ENCODE measurements at regions not wholly inside any gene's neighbourhood (a gene's known extent, or its start where the extent isn't known, plus 50 kb on each side); places are given as distances from the start of the nearest gene placed in this dataset.

DNA sequence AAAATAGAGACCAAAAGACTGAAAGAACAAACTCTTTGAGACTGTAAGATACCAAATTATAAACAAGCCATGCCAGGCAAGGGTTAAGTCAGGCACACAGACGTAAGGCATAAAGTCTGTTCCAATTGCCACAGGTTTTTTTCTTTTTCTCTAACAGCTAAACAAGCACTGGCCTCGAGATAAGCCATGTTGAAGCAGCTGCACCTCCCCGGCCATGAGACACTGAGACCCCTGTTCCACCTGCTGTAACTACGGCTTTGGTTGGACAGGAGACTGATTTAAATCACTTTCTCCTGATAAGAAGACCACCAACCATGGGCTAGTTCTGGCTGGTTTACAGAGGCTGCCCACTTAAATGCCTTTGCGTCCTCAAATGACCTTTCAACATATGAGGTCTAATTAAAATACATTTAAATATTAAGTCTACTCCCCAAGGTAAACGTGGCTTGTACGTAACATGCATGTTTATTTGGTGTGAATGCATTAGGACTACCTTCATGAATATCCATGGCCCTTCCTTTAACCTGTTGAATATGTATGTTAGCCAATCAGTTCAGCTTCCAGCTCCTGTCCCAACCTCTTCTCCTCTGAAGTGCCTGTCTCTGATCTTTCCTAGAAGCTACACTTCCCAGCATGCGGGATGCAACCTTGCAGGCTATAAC is 117.2 kb downstream of the CMPK2 start:
- Histone ChIP-seq H2BK15ac (replicated peaks; ENCODE audit: low read depth) (no peak overlapping the region), H3K27ac (ENCODE audit: low read depth, low read length) (no peak overlapping the region), H4K5ac (ENCODE audit: low read length) (no peak overlapping the region), H3K4me3 (ENCODE audit: low read length) (no peak overlapping the region), H2AK5ac (ENCODE audit: low read length) (no peak overlapping the region), H2BK5ac (ENCODE audit: low read length) (no peak overlapping the region), H3K9ac (ENCODE audit: low read length) (no peak overlapping the region), H3K18ac (ENCODE audit: low read length) (no peak overlapping the region), H3K79me2 (ENCODE audit: control insufficient read depth, insufficient read depth, low read length) (no peaks in the 10 kb centered on the region), H4K8ac (ENCODE audit: low read depth, low read length) (no peak overlapping the region), H3K4ac (ENCODE audit: low read depth, low read length) (no peak overlapping the region), H3K27me3 (ENCODE audit: insufficient read depth, low read length, poor library complexity) (no peaks in the 10 kb centered on the region), H3K4me1 (ENCODE audit: control insufficient read depth, low read depth, low read length) (no peaks in the 10 kb centered on the region), H2BK120ac (ENCODE audit: low read depth, low read length) (no peak overlapping the region), H3K23ac (ENCODE audit: low read length) (no peak overlapping the region), H3K4me2 (ENCODE audit: low read length) (no peak overlapping the region), H3K79me1 (ENCODE audit: low read length) (no peaks in the 10 kb centered on the region), H3K56ac (ENCODE audit: low read length) (no peak overlapping the region), H3K36me3 (ENCODE audit: control insufficient read depth, insufficient read depth, low read length) (no peaks in the 10 kb centered on the region)
- no CpG with 5 or more reads among the region's 8 CpGs for WGBS (ENCODE audit: extremely low coverage, insufficient coverage, low lambda C conversion rate)
- DNase-seq, result no peak

- no peaks in the 10 kb centered on the region for H3K79me2 ChIP-seq (ENCODE audit: control insufficient read depth, insufficient read depth, low read length)
- H2BK5ac ChIP-seq (ENCODE audit: low read length), result no peak overlapping the region
- H3K27me3 ChIP-seq (ENCODE audit: insufficient read depth, low read length, poor library complexity), result no peaks in the 10 kb centered on the region
- H3K4me2 ChIP-seq (ENCODE audit: low read length), result no peak overlapping the region
- no peak overlapping the region for H3K4me3 ChIP-seq (ENCODE audit: low read length)
- no peak overlapping the region for H2BK15ac ChIP-seq (replicated peaks; ENCODE audit: low read depth)
- H3K56ac ChIP-seq (ENCODE audit: low read length), result no peak overlapping the region
- peak; percentile 35 for DNase-seq
- H3K27ac ChIP-seq (ENCODE audit: low read depth, low read length), result no peak overlapping the region
- no peak overlapping the region for H3K23ac ChIP-seq (ENCODE audit: low read length)
- H3K18ac ChIP-seq (ENCODE audit: low read length), result no peak overlapping the region
- no peak overlapping the region for H2AK5ac ChIP-seq (ENCODE audit: low read length)
- no peaks in the 10 kb centered on the region for H3K36me3 ChIP-seq (ENCODE audit: control insufficient read depth, insufficient read depth, low read length)
- no peaks in the 10 kb centered on the region for H3K4me1 ChIP-seq (ENCODE audit: control insufficient read depth, low read depth, low read length)
- no CpG with 5 or more reads among the region's 2 CpGs for WGBS (ENCODE audit: extremely low coverage, insufficient coverage, low lambda C conversion rate)
- H3K4ac ChIP-seq (ENCODE audit: low read depth, low read length), result no peak overlapping the region
- no peak overlapping the region for H3K9ac ChIP-seq (ENCODE audit: low read length)
- H4K8ac ChIP-seq (ENCODE audit: low read depth, low read length), result no peak overlapping the region
- H2BK120ac ChIP-seq (ENCODE audit: low read depth, low read length), result no peak overlapping the region
- no peaks in the 10 kb centered on the region for H3K79me1 ChIP-seq (ENCODE audit: low read length)
- H4K5ac ChIP-seq (ENCODE audit: low read length), result no peak overlapping the region
Observed at GRCh38 chr2:6749962-6750361, 115.7 kb downstream of the CMPK2 start.

- no peak overlapping the region for H2BK5ac ChIP-seq (ENCODE audit: low read length)
- DNase-seq, result peak; percentile 19
- H3K9ac ChIP-seq (ENCODE audit: low read length), result no peak overlapping the region
- H3K36me3 ChIP-seq (ENCODE audit: control insufficient read depth, insufficient read depth, low read length), result no peaks in the 10 kb centered on the region
- H3K23ac ChIP-seq (ENCODE audit: low read length), result no peak overlapping the region
- H3K79me1 ChIP-seq (ENCODE audit: low read length), result no peaks in the 10 kb centered on the region
- no peaks in the 10 kb centered on the region for H3K27me3 ChIP-seq (ENCODE audit: insufficient read depth, low read length, poor library complexity)
- H3K4me3 ChIP-seq (ENCODE audit: low read length), result no peak overlapping the region
- H3K4me1 ChIP-seq (ENCODE audit: control insufficient read depth, low read depth, low read length), result no peaks in the 10 kb centered on the region
- no peak overlapping the region for H3K56ac ChIP-seq (ENCODE audit: low read length)
- no peak overlapping the region for H4K8ac ChIP-seq (ENCODE audit: low read depth, low read length)
- no peak overlapping the region for H3K18ac ChIP-seq (ENCODE audit: low read length)
- H4K5ac ChIP-seq (ENCODE audit: low read length), result no peak overlapping the region
- H2AK5ac ChIP-seq (ENCODE audit: low read length), result no peak overlapping the region
- H2BK120ac ChIP-seq (ENCODE audit: low read depth, low read length), result no peak overlapping the region
- H2BK15ac ChIP-seq (replicated peaks; ENCODE audit: low read depth), result no peak overlapping the region
- WGBS (ENCODE audit: extremely low coverage, insufficient coverage, low lambda C conversion rate), result no CpG with 5 or more reads among the region's 8 CpGs
- no peak overlapping the region for H3K4me2 ChIP-seq (ENCODE audit: low read length)
- H3K27ac ChIP-seq (ENCODE audit: low read depth, low read length), result no peak overlapping the region
- H3K4ac ChIP-seq (ENCODE audit: low read depth, low read length), result no peak overlapping the region
- no peaks in the 10 kb centered on the region for H3K79me2 ChIP-seq (ENCODE audit: control insufficient read depth, insufficient read depth, low read length)
Observed at GRCh38 chr2:6750411-6751158, 115.1 kb downstream of the CMPK2 start.

GRCh38 chr2:6754419-6754818 is 111.3 kb downstream of the CMPK2 start:
- H3K4me1 ChIP-seq (ENCODE audit: control insufficient read depth, low read depth, low read length), result no peaks in the 10 kb centered on the region
- H3K18ac ChIP-seq (ENCODE audit: low read length), result no peak overlapping the region
- no peaks in the 10 kb centered on the region for H3K27me3 ChIP-seq (ENCODE audit: insufficient read depth, low read length, poor library complexity)
- H3K4me3 ChIP-seq (ENCODE audit: low read length), result no peak overlapping the region
- no peak overlapping the region for H2BK5ac ChIP-seq (ENCODE audit: low read length)
- H2AK5ac ChIP-seq (ENCODE audit: low read length), result no peak overlapping the region
- WGBS (ENCODE audit: extremely low coverage, insufficient coverage, low lambda C conversion rate), result no CpG with 5 or more reads among the region's 9 CpGs
- no peak overlapping the region for H3K27ac ChIP-seq (ENCODE audit: low read depth, low read length)
- no peaks in the 10 kb centered on the region for H3K36me3 ChIP-seq (ENCODE audit: control insufficient read depth, insufficient read depth, low read length)
- no peak overlapping the region for H2BK15ac ChIP-seq (replicated peaks; ENCODE audit: low read depth)
- H4K8ac ChIP-seq (ENCODE audit: low read depth, low read length), result no peak overlapping the region
- no peak overlapping the region for H3K9ac ChIP-seq (ENCODE audit: low read length)
- H3K4me2 ChIP-seq (ENCODE audit: low read length), result no peak overlapping the region
- no peaks in the 10 kb centered on the region for H3K79me2 ChIP-seq (ENCODE audit: control insufficient read depth, insufficient read depth, low read length)
- H2BK120ac ChIP-seq (ENCODE audit: low read depth, low read length), result no peak overlapping the region
- no peak overlapping the region for H3K4ac ChIP-seq (ENCODE audit: low read depth, low read length)
- H3K79me1 ChIP-seq (ENCODE audit: low read length), result no peaks in the 10 kb centered on the region
- no peak overlapping the region for H3K56ac ChIP-seq (ENCODE audit: low read length)
- no peak overlapping the region for H4K5ac ChIP-seq (ENCODE audit: low read length)
- H3K23ac ChIP-seq (ENCODE audit: low read length), result no peak overlapping the region
- DNase-seq, result peak; percentile 21

- Histone ChIP-seq H3K4ac (ENCODE audit: low read depth, low read length) (no peak overlapping the region), H3K36me3 (ENCODE audit: control insufficient read depth, insufficient read depth, low read length) (no peaks in the 10 kb centered on the region), H3K79me1 (ENCODE audit: low read length) (no peaks in the 10 kb centered on the region), H3K23ac (ENCODE audit: low read length) (no peak overlapping the region), H2AK5ac (ENCODE audit: low read length) (no peak overlapping the region), H4K8ac (ENCODE audit: low read depth, low read length) (no peak overlapping the region), H3K27ac (ENCODE audit: low read depth, low read length) (no peak overlapping the region), H3K9ac (ENCODE audit: low read length) (no peak overlapping the region), H3K79me2 (ENCODE audit: control insufficient read depth, insufficient read depth, low read length) (no peaks in the 10 kb centered on the region), H3K56ac (ENCODE audit: low read length) (no peak overlapping the region), H3K4me3 (ENCODE audit: low read length) (no peak overlapping the region), H2BK15ac (replicated peaks; ENCODE audit: low read depth) (no peak overlapping the region), H3K4me1 (ENCODE audit: control insufficient read depth, low read depth, low read length) (no peaks in the 10 kb centered on the region), H2BK5ac (ENCODE audit: low read length) (no peak overlapping the region), H4K5ac (ENCODE audit: low read length) (no peak overlapping the region), H3K18ac (ENCODE audit: low read length) (no peak overlapping the region), H3K27me3 (ENCODE audit: insufficient read depth, low read length, poor library complexity) (no peaks in the 10 kb centered on the region), H3K4me2 (ENCODE audit: low read length) (no peak overlapping the region), H2BK120ac (ENCODE audit: low read depth, low read length) (no peak overlapping the region)
- no peak for DNase-seq
- WGBS (ENCODE audit: extremely low coverage, insufficient coverage, low lambda C conversion rate), result no CpG with 5 or more reads among the region's 6 CpGs
Observed at GRCh38 chr2:6755456-6755855, 110.3 kb downstream of the CMPK2 start.

All from mesendoderm (in vitro differentiated cells).